HK-2 (cell line): ENCODE measurements at regions not wholly inside any gene's neighbourhood (a gene's known extent, or its start where the extent isn't known, plus 50 kb on each side); places are given as distances from the start of the nearest gene placed in this dataset.
A peak's percentile ranks its signal among the peaks of the same experiment; 100 is the strongest.
"Not testable (repeated sequence)": the region's sequence is repeated elsewhere in the genome, so short reads cannot be mapped to it uniquely, and the experiment has no call there.

Source experiments
- DNase-seq: peaks from one replicate; pipeline ENCODE4 v3.0.0-alpha.2; 2018; ENCODE audit not compliant: unreplicated experiment

DNA sequence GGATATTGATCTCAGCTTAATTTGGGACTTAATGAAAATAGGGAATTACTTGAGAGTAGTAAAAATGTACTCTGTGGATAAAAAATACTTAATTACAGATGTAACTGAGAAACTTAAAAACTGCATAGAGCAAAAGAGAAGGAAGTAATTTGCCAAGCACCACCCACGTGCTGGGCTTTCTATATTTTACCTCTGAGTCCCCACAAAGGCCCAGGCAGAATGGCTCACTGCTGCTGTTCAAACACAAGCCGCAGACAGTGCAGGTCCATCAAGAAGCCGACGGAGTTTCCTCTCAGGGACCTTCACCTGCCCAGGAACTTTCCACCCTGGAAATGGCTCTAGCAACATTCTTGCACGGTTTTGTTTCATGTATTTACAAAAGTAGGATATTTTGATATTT, 77.2 kb upstream of the TRPM1 start:
- no peak for DNase-seq

DNA sequence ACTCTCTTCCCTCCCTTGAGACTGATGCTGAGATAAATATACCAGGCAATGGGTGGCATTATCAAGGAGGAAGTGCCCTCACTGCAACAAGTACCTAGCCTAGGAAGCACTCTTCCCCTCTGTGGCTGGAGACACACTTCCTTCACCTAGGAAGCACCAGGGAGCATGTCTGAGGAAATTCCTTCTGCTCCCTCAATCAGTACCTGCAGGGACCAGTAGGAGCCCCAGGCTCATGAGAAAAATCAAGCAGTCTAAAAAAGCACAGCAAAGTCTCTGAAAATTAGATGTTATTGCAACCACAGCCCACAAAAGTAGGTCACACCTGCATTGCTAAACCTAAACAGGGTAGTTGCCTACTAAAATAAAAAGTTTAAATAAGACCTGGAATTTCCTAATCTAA, 78.2 kb upstream of the TRPM1 start:
- no peak for DNase-seq

DNA sequence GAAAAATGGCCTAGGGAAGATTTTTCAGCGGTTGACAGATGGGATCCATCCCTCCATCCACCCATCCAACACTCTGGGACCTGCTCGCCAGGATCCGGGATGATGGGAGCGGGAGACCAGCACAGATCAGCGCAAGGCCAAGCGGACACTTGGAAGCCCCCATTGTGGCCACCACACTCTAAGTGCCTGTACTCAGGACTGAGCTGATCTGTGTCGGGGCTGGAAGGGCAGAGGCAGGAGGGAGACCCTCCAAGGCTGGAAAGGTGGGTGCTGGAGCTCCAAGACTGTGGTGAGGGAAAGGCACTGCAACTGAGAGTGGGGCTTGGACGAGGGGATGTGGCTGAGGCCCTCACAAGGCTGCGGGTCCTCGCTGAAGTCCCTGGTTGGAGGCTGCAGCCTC, 91.8 kb upstream of the TRPM1 start:
- no peak for DNase-seq

DNA sequence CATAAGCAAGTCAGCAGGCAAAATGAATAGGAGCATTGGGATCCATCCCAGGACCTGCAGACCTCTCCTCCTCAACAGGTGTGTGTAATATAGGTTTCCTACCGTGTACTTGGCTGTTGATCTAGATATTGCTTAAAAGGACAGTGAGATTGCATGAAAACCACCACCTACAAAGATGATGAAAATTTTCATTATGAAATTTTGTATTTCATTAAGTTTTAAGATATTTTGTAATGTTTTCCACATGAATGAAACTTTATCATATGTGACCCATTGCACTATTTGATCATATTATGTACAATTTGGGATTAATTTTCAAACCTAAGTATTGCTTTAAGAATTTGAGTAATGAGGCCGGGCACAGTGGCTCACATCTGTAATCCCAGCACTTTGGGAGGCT, 94.3 kb upstream of the TRPM1 start:
- no peak for DNase-seq

GRCh38 chr15:31197497-31198414, 96.2 kb upstream of the TRPM1 start:
- DNase-seq = no peak

- no peak for DNase-seq
These were observed 99.2 kb upstream of the TRPM1 start for GRCh38 chr15:31200735-31201151.

DNA sequence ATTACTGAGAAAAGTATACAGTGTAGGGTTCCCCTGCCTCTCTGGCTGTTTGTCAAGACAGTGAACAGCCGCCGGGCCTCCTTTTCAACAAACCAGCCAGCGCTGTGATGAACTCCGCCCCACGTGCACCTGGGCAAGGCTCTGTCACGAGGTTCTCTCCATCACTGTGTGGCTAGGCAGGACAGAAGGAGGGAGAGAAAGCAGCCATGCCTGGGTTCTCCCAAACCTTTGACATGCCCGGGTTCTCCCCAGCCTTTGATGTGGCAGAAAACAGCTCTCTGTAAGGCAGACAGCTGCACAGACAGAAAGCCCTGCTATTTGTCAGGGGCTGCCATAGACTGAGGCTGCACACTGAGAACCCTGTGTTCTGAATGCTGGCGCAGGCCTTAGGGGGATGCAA, 101.4 kb upstream of the TRPM1 start:
- DNase-seq = no peak

DNA sequence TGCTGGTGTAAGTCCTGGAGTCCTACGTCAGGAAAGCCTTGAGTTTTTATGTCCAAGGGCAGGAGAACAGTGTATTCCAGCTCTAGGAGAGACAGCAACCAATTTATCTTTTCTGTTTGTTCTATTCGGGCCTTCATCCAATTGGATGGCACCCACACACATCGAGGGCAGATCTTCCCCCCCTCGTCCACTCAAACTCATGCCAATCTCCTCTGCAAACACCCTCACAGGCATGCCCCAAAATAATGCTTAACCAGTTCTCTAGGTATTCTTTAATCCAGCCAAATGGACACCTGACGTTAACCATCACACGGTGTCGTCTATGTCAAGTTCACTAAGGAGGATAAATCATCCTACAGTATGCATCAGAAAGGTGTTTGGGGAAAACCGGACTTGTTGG, 102.5 kb upstream of the TRPM1 start:
- no peak for DNase-seq

- DNase-seq = no peak
These were observed 105.1 kb upstream of the TRPM1 start for GRCh38 chr15:31206386-31207181.

GRCh38 chr15:31207246-31207645, 105.7 kb upstream of the TRPM1 start:
- no peak for DNase-seq

- not testable (repeated sequence) for DNase-seq
These were observed 106.3 kb upstream of the TRPM1 start for GRCh38 chr15:31207861-31208260.

- DNase-seq = no peak
These were observed 107.3 kb upstream of the TRPM1 start for GRCh38 chr15:31208817-31209216.

DNA sequence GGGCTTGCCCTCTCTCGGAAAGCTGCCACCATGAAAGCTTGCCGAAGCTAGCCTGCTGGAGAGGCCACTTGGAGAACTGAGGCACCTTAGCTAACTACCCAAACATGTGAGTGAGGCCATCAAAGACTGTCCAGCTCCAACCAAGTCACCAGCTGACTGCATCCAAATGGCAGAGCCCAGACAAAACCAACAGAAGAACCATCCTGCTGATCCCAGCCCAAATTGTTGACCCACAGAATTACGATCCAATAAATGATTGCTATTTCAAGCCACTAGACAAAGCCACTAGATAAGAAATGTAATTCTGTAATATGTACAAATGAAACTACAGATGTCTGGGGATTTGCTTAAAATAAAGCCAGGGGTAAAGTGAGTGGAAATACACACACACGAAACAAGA, 109.8 kb upstream of the TRPM1 start:
- DNase-seq = no peak

GRCh38 chr15:31212326-31213080, 111.0 kb upstream of the TRPM1 start:
- no peak for DNase-seq

- no peak for DNase-seq
These were observed 112.3 kb upstream of the KLF13 start for GRCh38 chr15:31214158-31214863.

- DNase-seq = no peak
These were observed 111.7 kb upstream of the KLF13 start for GRCh38 chr15:31214864-31215489.

GRCh38 chr15:31215490-31216214, 111.0 kb upstream of the KLF13 start:
- DNase-seq = peak; percentile 54

DNA sequence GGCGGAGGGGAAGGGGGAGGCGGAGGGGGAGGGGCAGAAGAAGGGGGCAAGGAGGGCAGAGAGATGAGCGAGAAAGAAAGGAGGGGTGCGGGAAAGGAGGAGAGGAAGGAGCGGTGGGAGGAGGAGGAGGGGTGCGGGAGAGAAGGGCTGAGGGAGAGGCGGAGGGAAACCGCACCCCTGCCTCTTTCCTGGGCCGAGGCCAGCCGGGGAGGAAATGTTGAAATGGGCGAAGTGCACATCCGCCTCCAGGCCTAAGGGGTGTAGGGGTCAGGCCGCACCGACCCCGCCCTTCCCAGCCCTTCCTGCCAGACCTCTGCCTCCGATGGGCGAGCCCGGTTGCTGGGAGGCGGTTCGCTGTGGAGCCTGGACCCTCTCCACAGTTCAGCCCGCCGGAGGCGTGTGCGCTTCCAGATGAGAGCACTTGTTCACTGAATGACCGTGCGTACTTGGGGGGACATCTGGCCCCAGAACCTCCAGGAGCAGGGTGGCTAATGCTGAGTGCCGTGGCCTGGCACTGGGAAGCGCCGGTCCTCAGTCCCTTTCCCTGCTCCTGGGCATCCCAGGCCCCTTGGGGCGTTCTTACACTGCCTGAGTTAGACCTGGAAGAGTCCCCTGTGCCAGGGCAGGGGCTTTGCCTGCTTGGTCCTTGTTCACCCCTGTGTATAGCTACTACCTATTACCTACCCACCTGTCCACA, 110.3 kb upstream of the KLF13 start:
- DNase-seq = peak; percentile 27

DNA sequence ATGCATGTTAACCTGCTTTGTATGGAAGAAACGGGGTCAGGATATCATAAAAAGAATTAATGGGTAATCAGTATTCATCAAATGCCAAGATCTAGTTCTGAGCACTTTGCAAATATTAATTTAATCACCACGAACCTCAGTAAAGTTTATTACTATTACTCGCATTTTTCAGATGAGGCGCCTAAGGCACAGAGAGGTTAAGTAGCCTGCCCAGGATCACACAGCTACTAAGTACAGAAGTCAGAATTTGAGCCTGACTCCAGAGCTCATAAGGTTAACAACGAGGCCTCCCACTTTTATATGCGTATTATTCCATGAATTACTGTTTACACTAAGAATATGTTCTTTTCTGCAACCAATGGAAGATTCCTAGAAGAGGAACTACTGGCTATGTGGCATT, 109.6 kb upstream of the KLF13 start:
- DNase-seq = no peak
